Thymus (tissue), 11 donors: ENCODE measurements at regions not wholly inside any gene's neighbourhood (a gene's known extent, or its start where the extent isn't known, plus 50 kb on each side); places are given as distances from the start of the nearest gene placed in this dataset.

Experiments
- DNase-seq, 9 donors: peaks; one replicate each; pipeline ENCODE4 v3.0.0-alpha.2; 2013; ENCODE audit warnings: low spot score in 9 of 9, low read depth in 6 of 9, missing footprints in 1 of 9
- H3K27ac ChIP-seq, 2 donors: one replicate each; pipeline ENCODE4 v1.5.1; 2013; ENCODE audit warnings: control low read depth in 1 of 2, low read depth in 1 of 2, low read length in 1 of 2, mild to moderate bottlenecking in 1 of 2, moderate library complexity in 1 of 2
- H3K27me3 ChIP-seq, 2 donors: one replicate each; pipeline ENCODE4 v1.5.1; 2013; ENCODE audit warnings: low read length in 1 of 2; ENCODE audit not compliant: control insufficient read depth in 2 of 2, insufficient read depth in 1 of 2
- H3K36me3 ChIP-seq, 2 donors: one replicate each; pipeline ENCODE4 v1.5.1; 2013; ENCODE audit warnings: low read length in 1 of 2, mild to moderate bottlenecking in 1 of 2, moderate library complexity in 1 of 2; ENCODE audit not compliant: control insufficient read depth in 2 of 2, insufficient read depth in 2 of 2
- H3K4me1 ChIP-seq, 2 donors: one replicate each; pipeline ENCODE4 v1.5.1; 2013; ENCODE audit warnings: low read length in 2 of 2; ENCODE audit not compliant: control insufficient read depth in 2 of 2, insufficient read depth in 2 of 2
- H3K4me3 ChIP-seq, 2 donors: one replicate each; pipeline ENCODE4 v1.5.1; 2013; ENCODE audit warnings: low read length in 2 of 2, control low read depth in 1 of 2, mild to moderate bottlenecking in 1 of 2
- H3K9me3 ChIP-seq, 2 donors: one replicate each; pipeline ENCODE4 v1.5.1; 2013; ENCODE audit warnings: low read length in 1 of 2, mild to moderate bottlenecking in 1 of 2; ENCODE audit not compliant: control insufficient read depth in 2 of 2, insufficient read depth in 1 of 2
- WGBS: extraction: QIAGEN DNeasy Blood & Tissue Kit; methylation state at CpG from one replicate; pipeline ENCODE4 v1.1.7; 2013; 5-methylcytosine and 5-hydroxymethylcytosine counted together
- donor health status: healthy.

DNA sequence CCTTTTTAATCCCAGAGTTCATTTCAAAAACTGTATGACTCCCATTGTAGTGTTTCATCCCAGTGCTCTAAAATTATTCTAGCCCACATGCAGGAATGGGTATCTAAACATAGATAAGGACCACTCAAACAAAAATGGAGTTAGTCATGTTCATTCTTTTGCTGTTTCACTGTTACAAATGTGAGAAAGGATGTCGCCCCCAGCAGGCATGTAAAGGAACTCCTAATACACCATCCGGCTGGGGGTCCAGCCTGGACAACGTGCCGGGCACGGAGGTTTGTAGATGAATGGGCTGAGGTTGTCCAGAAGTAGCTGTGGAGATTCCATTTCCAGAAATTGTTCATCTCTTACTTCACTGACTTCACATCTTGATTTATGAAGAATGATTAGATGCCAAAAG, 101.9 kb upstream of the RAB12 start:
- WGBS = 41% methylated on average over 5 of the region's 5 CpGs
- DNase-seq = no peak
- Histone ChIP-seq H3K27me3 (no peaks in the 10 kb centered on the region), H3K9me3 (no peaks in the 10 kb centered on the region), H3K27ac (no peak overlapping the region), H3K36me3 (no peaks in the 10 kb centered on the region), H3K4me3 (no peak overlapping the region), H3K4me1 (no peaks in the 10 kb centered on the region)

DNA sequence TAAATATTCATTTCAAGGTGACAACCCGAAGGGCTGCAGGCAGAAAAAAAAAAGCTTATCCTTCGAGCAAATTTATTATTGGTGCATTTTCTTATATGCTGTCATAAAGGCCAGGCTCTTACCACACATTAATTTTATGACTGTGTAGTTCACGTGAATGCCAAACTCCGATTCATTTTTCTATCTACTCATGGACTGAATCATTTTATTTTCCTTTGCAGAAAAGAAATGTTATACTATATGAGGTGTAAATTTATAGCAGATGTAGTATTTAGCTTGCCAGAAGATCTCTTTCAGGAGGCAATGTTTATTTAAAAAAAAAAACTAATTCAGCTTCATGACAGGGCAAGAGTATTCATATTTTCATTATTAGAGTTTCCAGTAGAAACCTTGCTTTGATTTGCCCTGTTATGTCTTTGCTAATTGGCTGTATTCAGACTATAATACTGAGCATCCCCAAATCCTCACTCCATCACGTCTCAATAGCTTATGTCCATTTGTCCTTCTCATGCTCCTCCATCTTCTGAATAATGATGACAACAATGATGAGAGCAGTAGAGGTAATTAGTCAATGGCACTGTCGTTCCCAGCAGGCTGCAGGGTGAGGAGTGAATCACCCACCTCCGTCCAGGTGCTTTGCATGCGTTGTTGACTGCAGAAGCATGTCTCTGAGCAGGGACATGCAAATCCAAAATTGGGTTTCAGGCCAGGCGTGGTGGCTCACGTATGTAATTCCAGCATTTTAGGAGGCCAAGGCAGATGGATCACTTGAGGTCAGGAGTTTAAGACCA, 101.1 kb upstream of the RAB12 start:
- H3K4me1 ChIP-seq = no peaks in the 10 kb centered on the region
- H3K9me3 ChIP-seq = no peaks in the 10 kb centered on the region
- H3K27me3 ChIP-seq = no peaks in the 10 kb centered on the region
- 89% methylated on average over 10 of the region's 10 CpGs for WGBS
- H3K27ac ChIP-seq = no peak overlapping the region
- no peak overlapping the region for H3K4me3 ChIP-seq
- H3K36me3 ChIP-seq = no peaks in the 10 kb centered on the region
- DNase-seq = no peak

DNA sequence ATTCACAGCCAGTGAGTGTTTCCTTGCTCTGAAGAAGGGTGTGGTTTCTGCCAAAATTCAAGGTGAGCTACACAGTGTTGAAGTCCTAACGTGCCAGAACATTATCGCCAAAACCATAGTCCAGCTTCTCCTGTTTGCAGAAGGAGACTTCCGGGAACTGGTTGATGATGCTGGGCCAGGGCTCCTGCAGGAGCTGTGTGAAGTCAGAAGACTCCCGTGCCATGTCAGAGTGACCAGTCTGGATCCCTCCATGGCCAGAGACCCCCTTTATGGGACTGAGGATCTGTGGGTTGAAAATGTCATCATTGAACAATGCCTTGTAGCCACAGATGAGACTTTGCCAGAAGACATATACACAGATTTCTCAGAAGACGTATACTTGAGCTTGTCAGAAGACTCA, 96.0 kb upstream of the RAB12 start:
- DNase-seq = no peak
- 97% methylated on average over 5 of the region's 5 CpGs for WGBS

DNA sequence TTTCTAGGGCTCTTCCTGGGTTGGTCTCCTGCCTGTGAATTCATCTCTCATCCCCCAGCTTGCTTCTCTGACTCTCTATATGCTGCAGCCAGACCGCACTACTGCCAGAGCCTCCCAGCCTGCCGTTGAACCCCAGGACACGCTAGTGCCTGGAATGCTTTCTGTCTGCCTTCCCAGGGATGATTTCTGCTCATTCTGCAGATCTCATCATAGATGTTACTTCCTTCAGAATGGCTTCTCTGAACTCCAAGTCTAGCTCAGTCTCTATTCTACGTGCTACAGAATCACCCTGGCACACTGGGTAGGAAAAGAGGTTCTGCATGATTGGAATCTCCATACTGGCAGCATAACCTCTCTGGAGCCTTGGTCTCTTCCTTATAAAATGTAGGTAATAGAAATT, 94.8 kb upstream of the RAB12 start:
- Histone ChIP-seq H3K27ac (no peak overlapping the region), H3K4me1 (no peaks in the 10 kb centered on the region), H3K36me3 (no peaks in the 10 kb centered on the region), H3K27me3 (no peaks in the 10 kb centered on the region), H3K9me3 (no peaks in the 10 kb centered on the region), H3K4me3 (no peak overlapping the region)
- WGBS = 97% methylated on average over 4 of the region's 4 CpGs
- DNase-seq = no peak

More for the DNA sequence above, 96.0 kb upstream of the RAB12 start:
- Histone ChIP-seq H3K36me3 (no peaks in the 10 kb centered on the region), H3K4me3 (no peak overlapping the region), H3K4me1 (no peaks in the 10 kb centered on the region), H3K9me3 (no peaks in the 10 kb centered on the region), H3K27me3 (no peaks in the 10 kb centered on the region), H3K27ac (no peak overlapping the region)

DNA sequence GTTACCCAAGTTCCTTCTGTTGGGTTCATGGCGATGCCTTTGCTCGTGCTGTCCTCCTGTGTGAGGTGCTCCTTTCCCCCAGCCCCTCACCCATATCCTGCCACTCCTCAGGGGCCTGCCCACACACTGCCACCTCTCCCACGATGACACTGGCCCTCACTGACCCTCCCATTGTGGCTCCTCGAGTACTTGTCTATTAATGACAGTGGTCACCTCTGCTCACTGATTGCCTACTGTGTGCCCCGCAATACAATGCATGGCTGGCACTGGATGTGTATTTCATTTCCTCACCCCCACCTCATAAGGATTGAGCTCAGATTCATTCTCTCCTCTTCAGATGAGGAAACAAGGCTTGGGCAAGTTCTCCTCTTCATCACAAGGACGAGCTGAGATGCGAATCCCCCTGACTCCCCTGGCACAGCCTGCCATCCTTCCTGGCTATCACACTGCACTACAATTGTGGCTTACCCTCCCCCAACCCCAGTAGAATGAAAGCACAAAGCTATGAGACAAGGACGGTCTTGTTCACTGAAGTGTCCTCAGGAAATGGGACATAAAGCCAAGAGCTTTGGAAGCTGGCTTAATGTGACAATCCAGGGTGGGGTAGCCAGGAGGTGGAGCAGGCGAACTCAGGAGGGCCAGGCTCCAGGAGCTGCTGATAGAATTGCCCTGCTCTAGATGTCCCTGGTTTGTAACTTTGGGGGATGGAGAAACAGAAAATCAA, 93.9 kb upstream of the RAB12 start:
- DNase-seq = no peak
- no peaks in the 10 kb centered on the region for H3K4me1 ChIP-seq
- 91% methylated on average over 9 of the region's 9 CpGs for WGBS
- no peak overlapping the region for H3K4me3 ChIP-seq
- no peaks in the 10 kb centered on the region for H3K36me3 ChIP-seq
- H3K27me3 ChIP-seq = no peaks in the 10 kb centered on the region
- no peak overlapping the region for H3K27ac ChIP-seq
- no peaks in the 10 kb centered on the region for H3K9me3 ChIP-seq

DNA sequence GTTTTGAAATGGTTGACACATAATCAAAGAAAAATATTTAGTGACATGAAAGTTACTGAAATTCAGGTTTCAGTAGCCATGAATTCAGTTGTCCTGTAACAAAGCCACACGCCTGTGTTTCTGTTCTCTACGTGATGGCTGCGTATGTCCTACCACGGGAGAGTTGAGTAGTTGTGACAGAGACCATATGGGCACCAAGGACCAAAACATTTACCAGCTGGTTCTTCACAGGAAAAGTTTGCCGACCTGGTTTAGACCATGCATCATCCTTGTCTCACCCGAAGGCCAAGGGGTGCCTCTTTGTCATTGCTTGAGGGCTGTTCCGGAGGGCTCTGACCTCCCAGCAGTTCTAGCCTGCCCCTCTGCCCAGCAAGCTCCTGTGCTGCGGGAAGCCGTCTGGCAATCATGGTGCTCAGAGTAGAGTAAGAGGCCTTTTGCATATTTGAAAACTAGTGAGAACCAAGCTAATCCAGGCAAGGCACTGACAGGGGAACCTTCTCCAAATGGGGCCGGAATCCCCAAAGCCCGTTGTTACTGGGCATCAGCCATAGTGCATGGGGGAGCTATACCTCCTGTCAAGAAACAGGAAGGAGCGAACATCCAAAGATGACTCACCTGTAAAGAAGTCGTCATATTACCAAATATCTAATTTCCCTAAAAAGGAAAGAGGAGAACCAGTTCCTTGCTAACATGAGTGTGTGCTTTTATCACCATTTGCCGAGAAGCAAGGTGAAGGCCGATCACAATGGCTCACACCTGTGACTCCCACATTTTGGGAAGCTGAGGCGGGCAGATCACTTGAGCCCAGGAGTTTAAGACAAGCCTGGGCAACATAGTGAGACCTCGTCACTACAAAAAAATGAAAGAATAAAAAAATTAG, 92.6 kb upstream of the RAB12 start:
- no peak overlapping the region for H3K4me3 ChIP-seq
- H3K36me3 ChIP-seq = no peaks in the 10 kb centered on the region
- no peaks in the 10 kb centered on the region for H3K4me1 ChIP-seq
- no peaks in the 10 kb centered on the region for H3K27me3 ChIP-seq
- no peaks in the 10 kb centered on the region for H3K9me3 ChIP-seq
- no peak for DNase-seq
- WGBS = 90% methylated on average over 17 of the region's 17 CpGs
- no peak overlapping the region for H3K27ac ChIP-seq

DNA sequence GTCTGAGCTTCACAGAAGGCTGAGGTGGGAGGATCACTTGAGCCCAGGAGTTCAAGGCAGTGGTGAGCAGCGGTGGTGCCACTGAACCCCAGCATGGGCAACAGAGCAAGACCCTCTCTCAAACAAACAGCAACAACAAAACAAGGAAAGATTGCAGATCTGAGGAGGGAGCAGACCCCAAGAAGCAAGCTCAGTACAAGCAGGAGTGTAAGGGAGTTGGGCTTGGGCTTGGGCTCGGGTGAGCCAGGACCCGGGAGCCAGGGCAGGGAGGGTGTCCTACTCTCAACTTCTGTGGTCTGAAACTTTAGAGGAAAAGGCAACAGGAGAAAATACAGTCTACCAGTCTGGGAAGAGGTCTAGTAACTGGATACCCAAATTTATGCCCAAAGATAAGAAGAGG, 92.0 kb upstream of the RAB12 start:
- no peak for DNase-seq
- Histone ChIP-seq H3K4me1 (no peaks in the 10 kb centered on the region), H3K27me3 (no peaks in the 10 kb centered on the region), H3K27ac (no peak overlapping the region), H3K9me3 (no peaks in the 10 kb centered on the region), H3K4me3 (no peak overlapping the region), H3K36me3 (no peaks in the 10 kb centered on the region)
- WGBS = 97% methylated on average over 3 of the region's 3 CpGs

DNA sequence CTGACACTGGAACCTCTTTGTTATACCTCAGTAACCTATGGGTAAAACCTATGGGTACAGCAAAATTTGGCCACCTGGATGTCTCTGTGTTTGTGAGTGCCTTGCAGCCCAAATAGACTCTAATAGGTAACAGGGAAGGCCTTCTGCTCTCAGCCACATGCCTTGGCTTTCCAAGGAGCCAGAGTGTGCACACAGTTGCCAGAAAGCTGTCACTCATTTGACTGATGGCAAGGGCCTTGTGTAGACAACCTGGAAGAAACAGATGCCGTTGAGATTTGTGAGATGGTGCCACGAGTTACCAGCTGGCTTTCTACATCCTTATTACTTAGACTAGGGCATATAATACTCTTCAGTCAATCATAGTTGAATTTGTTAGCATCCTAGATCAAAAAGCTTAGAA, 90.1 kb upstream of the RAB12 start:
- H3K4me1 ChIP-seq = no peaks in the 10 kb centered on the region
- DNase-seq = no peak
- 66% methylated on average over 2 of the region's 2 CpGs for WGBS

DNA sequence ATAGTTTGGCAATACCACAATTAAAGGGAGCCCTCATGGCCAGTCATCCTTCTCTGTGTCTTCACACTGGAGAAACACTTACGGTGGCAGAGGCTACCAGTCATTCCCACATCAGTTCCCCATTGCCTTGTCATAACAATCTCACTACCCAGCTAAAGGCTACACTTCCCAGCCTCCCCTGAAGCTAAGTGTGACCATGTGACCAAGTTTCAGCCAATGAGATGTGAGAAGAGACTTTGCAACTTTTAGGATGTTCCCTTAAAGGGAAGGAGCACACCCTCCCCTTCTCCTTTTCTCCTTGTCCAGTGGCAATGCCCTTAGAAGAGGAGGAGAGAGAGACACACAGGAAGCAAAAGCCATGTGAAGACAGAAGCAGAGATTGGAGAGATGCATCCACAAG, 89.0 kb upstream of the RAB12 start:
- H3K36me3 ChIP-seq = no peaks in the 10 kb centered on the region
- H3K4me1 ChIP-seq = no peaks in the 10 kb centered on the region
- no peak for DNase-seq
- no peaks in the 10 kb centered on the region for H3K9me3 ChIP-seq
- H3K27me3 ChIP-seq = peaks cover 0 to 2% of the 10 kb centered on the region in 2 donors
- 100% methylated on average over 1 of the region's 1 CpG for WGBS
- no peak overlapping the region for H3K4me3 ChIP-seq
- H3K27ac ChIP-seq = no peak overlapping the region

More for the DNA sequence above, 90.1 kb upstream of the RAB12 start:
- Histone ChIP-seq H3K9me3 (no peaks in the 10 kb centered on the region), H3K4me3 (no peak overlapping the region), H3K36me3 (no peaks in the 10 kb centered on the region), H3K27me3 (peaks cover 0 to 2% of the 10 kb centered on the region in 2 donors), H3K27ac (no peak overlapping the region)
